H9 (cell line): ENCODE measurements at regions not wholly inside any gene's neighbourhood (a gene's known extent, or its start where the extent isn't known, plus 50 kb on each side); places are given as distances from the start of the nearest gene placed in this dataset.

ENCODE experiments used
- DNase-seq: peaks from one replicate; pipeline ENCODE4 v3.0.0-alpha.2; 2017
- H2AFZ ChIP-seq: one replicate; pipeline ENCODE4 v1.6.1; 2013; ENCODE audit warnings: mild to moderate bottlenecking, low read length, control low read depth, moderate library complexity
- H2AK5ac ChIP-seq: 2 replicates; pipeline ENCODE4 v1.6.1; 2013; ENCODE audit warnings: low read length, control low read depth, mixed read lengths; ENCODE audit not compliant: insufficient read length
- H2BK120ac ChIP-seq: one replicate; pipeline ENCODE4 v1.6.1; 2013; ENCODE audit warnings: low read depth, mild to moderate bottlenecking, low read length, control low read depth, inconsistent platforms; ENCODE audit not compliant: poor library complexity, severe bottlenecking
- H2BK12ac ChIP-seq: 2 replicates; pipeline ENCODE4 v1.6.1; 2013; ENCODE audit warnings: low read length, control low read depth, mixed read lengths, low read depth; ENCODE audit not compliant: insufficient read length
- H2BK15ac ChIP-seq: 2 replicates; pipeline ENCODE4 v1.6.1; 2013; ENCODE audit warnings: low read depth, low read length, control low read depth
- H2BK20ac ChIP-seq: one replicate; pipeline ENCODE4 v1.6.1; 2013; ENCODE audit warnings: low read depth, mild to moderate bottlenecking, low read length, control low read depth, inconsistent platforms; ENCODE audit not compliant: poor library complexity, severe bottlenecking
- H2BK5ac ChIP-seq: 2 replicates; pipeline ENCODE4 v1.6.1; 2013; ENCODE audit warnings: low read length, control low read depth, mixed read lengths; ENCODE audit not compliant: insufficient read length
- H3K14ac ChIP-seq: 2 replicates; pipeline ENCODE4 v1.6.1; 2013; ENCODE audit warnings: low read length, control low read depth; ENCODE audit not compliant: insufficient read depth
- H3K18ac ChIP-seq: 2 replicates; pipeline ENCODE4 v1.6.1; 2013; ENCODE audit warnings: low read depth, mild to moderate bottlenecking, mixed read lengths, low read length, control low read depth; ENCODE audit not compliant: insufficient read length
- H3K23ac ChIP-seq: 2 replicates; pipeline ENCODE4 v1.6.1; 2013; ENCODE audit warnings: low read length, control low read depth, mixed read lengths, low read depth; ENCODE audit not compliant: insufficient read length
- H3K23me2 ChIP-seq: 2 replicates; pipeline ENCODE4 v1.6.1; 2013; ENCODE audit warnings: low read depth, mild to moderate bottlenecking, mixed read lengths, low read length, control low read depth; ENCODE audit not compliant: insufficient read length, poor library complexity, severe bottlenecking
- H3K27ac ChIP-seq: 2 replicates; pipeline ENCODE4 v1.5.1; 2013; ENCODE audit warnings: low read length, control low read depth, mixed read lengths, low read depth; ENCODE audit not compliant: insufficient read length
- H3K27me3 ChIP-seq: 2 replicates; pipeline ENCODE4 v1.6.1; 2013; ENCODE audit warnings: low read length, control low read depth, inconsistent platforms; ENCODE audit not compliant: insufficient read depth
- H3K4ac ChIP-seq: 2 replicates; pipeline ENCODE4 v1.6.1; 2013; ENCODE audit warnings: low read depth, mild to moderate bottlenecking, control low read depth, inconsistent platforms, low read length, moderate library complexity
- H3K4me1 ChIP-seq: 2 replicates; pipeline ENCODE4 v1.6.1; 2013; ENCODE audit warnings: low read length, control low read depth, inconsistent platforms; ENCODE audit not compliant: insufficient read depth
- H3K4me2 ChIP-seq: 2 replicates; pipeline ENCODE4 v1.6.1; 2013; ENCODE audit warnings: low read length, control low read depth, mixed read lengths; ENCODE audit not compliant: insufficient read length, insufficient read depth
- H3K56ac ChIP-seq: 2 replicates; pipeline ENCODE4 v1.6.1; 2013; ENCODE audit warnings: low read depth, mild to moderate bottlenecking, mixed read lengths, low read length, control low read depth; ENCODE audit not compliant: insufficient read length
- H3K79me1 ChIP-seq: 2 replicates; pipeline ENCODE4 v1.6.1; 2013; ENCODE audit warnings: low read depth, mild to moderate bottlenecking, moderate library complexity, low read length, control low read depth, inconsistent platforms; ENCODE audit not compliant: insufficient read depth, poor library complexity, severe bottlenecking
- H3K79me2 ChIP-seq: 2 replicates; pipeline ENCODE4 v1.6.1; 2013; ENCODE audit warnings: low read length, control low read depth, inconsistent platforms; ENCODE audit not compliant: insufficient read depth
- H3K9ac ChIP-seq: 2 replicates; pipeline ENCODE4 v1.6.1; 2013; ENCODE audit warnings: low read length, control low read depth, mixed read lengths; ENCODE audit not compliant: insufficient read length; ENCODE audit errors: extremely low read depth
- H3K9me3 ChIP-seq: one replicate; pipeline ENCODE4 v1.6.1; 2013; ENCODE audit warnings: low read depth, low read length, inconsistent platforms; ENCODE audit not compliant: control insufficient read depth
- H3T11ph ChIP-seq: one replicate; pipeline ENCODE4 v1.6.1; 2013; ENCODE audit warnings: mild to moderate bottlenecking, low read length, control low read depth, inconsistent platforms
- H4K20me1 ChIP-seq: one replicate; pipeline ENCODE4 v1.6.1; 2013; ENCODE audit not compliant: control insufficient read depth, insufficient read length, insufficient read depth
- H4K5ac ChIP-seq: 2 replicates; pipeline ENCODE4 v1.6.1; 2013; ENCODE audit warnings: low read depth, mild to moderate bottlenecking, mixed read lengths, low read length, control low read depth; ENCODE audit not compliant: insufficient read length
- H4K8ac ChIP-seq: replicated peaks from 2 replicates; pipeline ENCODE4 v1.6.1; 2013; ENCODE audit warnings: low read length, control low read depth, mixed read lengths, low read depth; ENCODE audit not compliant: insufficient read length
- H4K91ac ChIP-seq: 2 replicates; pipeline ENCODE4 v1.6.1; 2013; ENCODE audit warnings: low read depth, mild to moderate bottlenecking, moderate library complexity, mixed read lengths, low read length, control low read depth; ENCODE audit not compliant: insufficient read length
- H3K27ac Mint-ChIP-seq, 3 experiments: 2 replicates in 2 of 3; 3 replicates in 1 of 3; pipeline ENCODE4 v1.8.0; 2020 to 2021; ENCODE audit warnings: mixed read lengths in 3 of 3, mild to moderate bottlenecking in 1 of 3, moderate library complexity in 1 of 3
- H3K27me3 Mint-ChIP-seq: 2 replicates; pipeline ENCODE4 v1.8.0; 2021; ENCODE audit warnings: low read depth, mild to moderate bottlenecking, moderate library complexity, mixed read lengths
- H3K36me3 Mint-ChIP-seq, 3 experiments: 2 replicates in 2 of 3; 3 replicates in 1 of 3; pipeline ENCODE4 v1.8.0; 2020 to 2021; ENCODE audit warnings: low read depth in 3 of 3, mixed read lengths in 3 of 3; ENCODE audit not compliant: insufficient read depth in 1 of 3
- H3K4me1 Mint-ChIP-seq, 2 experiments: 2 replicates each; pipeline ENCODE4 v1.8.0; 2020; ENCODE audit warnings: mixed read lengths in 2 of 2
- H3K4me3 Mint-ChIP-seq, 2 experiments: 2 replicates in 1 of 2; 3 replicates in 1 of 2; pipeline ENCODE4 v1.8.0; 2020 to 2021; ENCODE audit warnings: mild to moderate bottlenecking in 2 of 2, mixed read lengths in 2 of 2, moderate library complexity in 1 of 2
- H3K9me3 Mint-ChIP-seq, 2 experiments: 2 replicates in 1 of 2; 3 replicates in 1 of 2; pipeline ENCODE4 v1.8.0; 2020; ENCODE audit warnings: mild to moderate bottlenecking in 2 of 2, mixed read lengths in 2 of 2, moderate library complexity in 1 of 2
- WGBS: extraction: QIAGEN DNeasy Blood & Tissue Kit; methylation state at CpG from one replicate; pipeline ENCODE4 v1.1.7; 2013; ENCODE audit warnings: missing lambda C conversion rate, low lambda C conversion rate, mixed read lengths; ENCODE audit not compliant: insufficient read length; ENCODE audit errors: extremely low coverage; 5-methylcytosine and 5-hydroxymethylcytosine counted together
- TF ChIP-seq, protein P1 (sequence below): fragments of 200-600 bp; sonication (generic); conservative IDR thresholded peaks from 3 replicates; pipeline ENCODE4 v1.8.0; 2021; ENCODE audit warnings: antibody characterized with exemption, mild to moderate bottlenecking

DNA sequence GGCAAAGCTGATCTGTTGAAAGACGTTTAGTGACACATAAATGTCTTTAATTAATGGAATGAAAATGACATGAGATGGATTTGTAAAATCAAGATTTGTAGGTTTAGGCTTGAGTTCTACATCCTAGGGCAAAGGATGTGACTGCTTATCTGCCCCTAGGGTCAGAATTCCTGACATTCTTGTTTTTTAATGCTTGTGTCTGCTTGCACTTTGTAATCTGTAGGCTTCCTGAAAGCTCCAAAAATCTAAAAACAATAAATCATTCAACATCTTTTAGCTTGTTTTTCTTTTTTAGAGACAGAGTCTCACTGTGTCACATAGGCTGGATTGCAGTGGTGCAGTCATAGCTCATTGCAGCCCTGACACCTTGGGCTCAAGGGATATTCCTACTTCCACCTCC lies 107.9 kb upstream of the MLIP start:
- no peak overlapping the region for H4K5ac ChIP-seq
- no peaks in the 10 kb centered on the region for H3K36me3 Mint-ChIP-seq
- no peaks in the 10 kb centered on the region for H4K20me1 ChIP-seq
- H2BK20ac ChIP-seq, result no peak overlapping the region
- no peak overlapping the region for H2BK12ac ChIP-seq
- H2AK5ac ChIP-seq, result no peak overlapping the region
- no peak overlapping the region for H3K9ac ChIP-seq
- H3K4me3 Mint-ChIP-seq, result no peak overlapping the region
- H3K4me2 ChIP-seq, result no peak overlapping the region
- H3K79me1 ChIP-seq, result no peaks in the 10 kb centered on the region
- DNase-seq, result no peak
- TF ChIP-seq, protein P1, sequence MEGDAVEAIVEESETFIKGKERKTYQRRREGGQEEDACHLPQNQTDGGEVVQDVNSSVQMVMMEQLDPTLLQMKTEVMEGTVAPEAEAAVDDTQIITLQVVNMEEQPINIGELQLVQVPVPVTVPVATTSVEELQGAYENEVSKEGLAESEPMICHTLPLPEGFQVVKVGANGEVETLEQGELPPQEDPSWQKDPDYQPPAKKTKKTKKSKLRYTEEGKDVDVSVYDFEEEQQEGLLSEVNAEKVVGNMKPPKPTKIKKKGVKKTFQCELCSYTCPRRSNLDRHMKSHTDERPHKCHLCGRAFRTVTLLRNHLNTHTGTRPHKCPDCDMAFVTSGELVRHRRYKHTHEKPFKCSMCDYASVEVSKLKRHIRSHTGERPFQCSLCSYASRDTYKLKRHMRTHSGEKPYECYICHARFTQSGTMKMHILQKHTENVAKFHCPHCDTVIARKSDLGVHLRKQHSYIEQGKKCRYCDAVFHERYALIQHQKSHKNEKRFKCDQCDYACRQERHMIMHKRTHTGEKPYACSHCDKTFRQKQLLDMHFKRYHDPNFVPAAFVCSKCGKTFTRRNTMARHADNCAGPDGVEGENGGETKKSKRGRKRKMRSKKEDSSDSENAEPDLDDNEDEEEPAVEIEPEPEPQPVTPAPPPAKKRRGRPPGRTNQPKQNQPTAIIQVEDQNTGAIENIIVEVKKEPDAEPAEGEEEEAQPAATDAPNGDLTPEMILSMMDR, result no peak
- no peaks in the 10 kb centered on the region for H3K9me3 ChIP-seq
- no peak overlapping the region for H3K18ac ChIP-seq
- no peaks in the 10 kb centered on the region for H3K23me2 ChIP-seq
- H3K27ac ChIP-seq, result no peak overlapping the region
- H3K27me3 Mint-ChIP-seq, result no peaks in the 10 kb centered on the region
- H3K4me1 ChIP-seq, result no peaks in the 10 kb centered on the region
- H3K27me3 ChIP-seq, result no peaks in the 10 kb centered on the region
- H3K14ac ChIP-seq, result no peak overlapping the region
- H3K79me2 ChIP-seq, result no peaks in the 10 kb centered on the region
- H2AFZ ChIP-seq, result no peak overlapping the region
- H3K9me3 Mint-ChIP-seq, result no peaks in the 10 kb centered on the region
- H2BK120ac ChIP-seq, result no peak overlapping the region
- H3K27ac Mint-ChIP-seq, result no peak overlapping the region
- no peak overlapping the region for H3K56ac ChIP-seq
- no peak overlapping the region for H2BK15ac ChIP-seq
- no peak overlapping the region for H3K23ac ChIP-seq
- H2BK5ac ChIP-seq, result no peak overlapping the region
- no peak overlapping the region for H3T11ph ChIP-seq
- no CpG with 5 or more reads among the region's 1 CpG for WGBS
- H3K4me1 Mint-ChIP-seq, result peaks cover 6 to 11% of the 10 kb centered on the region in 2 experiments
- H4K8ac ChIP-seq, result no peak overlapping the region
- no peak overlapping the region for H4K91ac ChIP-seq
- no peak overlapping the region for H3K4ac ChIP-seq
